Lung (tissue), 11 donors: ENCODE measurements at regions not wholly inside any gene's neighbourhood (a gene's known extent, or its start where the extent isn't known, plus 50 kb on each side); places are given as distances from the start of the nearest gene placed in this dataset.

ENCODE experiments used
- ATAC-seq: fragments of 200-7000 bp; cut with Tn5 transposase; one replicate; pipeline ENCODE4 v1.9.1; 2020; ENCODE audit warnings: moderate number of reproducible peaks; ENCODE audit not compliant: insufficient read depth, low FRiP score
- DNase-seq, 3 donors: peaks; one replicate each; pipeline ENCODE4 v3.0.0-alpha.2; 2013 to 2017
- H3K27ac ChIP-seq, 2 donors: one replicate each; pipeline ENCODE4 v1.5.1; 2013; ENCODE audit warnings: mild to moderate bottlenecking in 2 of 2, moderate library complexity in 2 of 2, control low read depth in 1 of 2, inconsistent platforms in 1 of 2, low read depth in 1 of 2, low read length in 1 of 2
- H3K27me3 ChIP-seq, 3 donors: one replicate each; pipeline ENCODE4 v1.5.1; 2013; ENCODE audit warnings: low read length in 2 of 3; ENCODE audit not compliant: control insufficient read depth in 3 of 3, insufficient read depth in 3 of 3
- H3K36me3 ChIP-seq, 4 donors: one replicate each; pipeline ENCODE4 v1.5.1; 2013; ENCODE audit warnings: low read length in 4 of 4, mild to moderate bottlenecking in 1 of 4, moderate library complexity in 1 of 4; ENCODE audit not compliant: control insufficient read depth in 4 of 4, insufficient read depth in 4 of 4
- H3K4me1 ChIP-seq, 5 donors: one replicate each; pipeline ENCODE4 v1.5.1; 2013; ENCODE audit warnings: low read length in 5 of 5, mild to moderate bottlenecking in 2 of 5, moderate library complexity in 1 of 5; ENCODE audit not compliant: control insufficient read depth in 5 of 5, insufficient read depth in 5 of 5
- H3K4me3 ChIP-seq: one replicate; pipeline ENCODE4 v1.5.1; 2013; ENCODE audit warnings: mild to moderate bottlenecking, control low read depth, moderate library complexity
- H3K9ac ChIP-seq, 2 donors: one replicate each; pipeline ENCODE4 v1.5.1; 2013; ENCODE audit warnings: low read length in 2 of 2, control low read depth in 1 of 2; ENCODE audit not compliant: insufficient read depth in 1 of 2
- H3K9me3 ChIP-seq, 4 donors: one replicate each; pipeline ENCODE4 v1.5.1; 2013; ENCODE audit warnings: low read length in 3 of 4, mild to moderate bottlenecking in 1 of 4, moderate library complexity in 1 of 4; ENCODE audit not compliant: control insufficient read depth in 4 of 4, insufficient read depth in 3 of 4
- WGBS, 2 donors: extraction: QIAGEN DNeasy Blood & Tissue Kit; methylation state at CpG; one replicate each; pipeline ENCODE4 v1.1.7; 2013; 5-methylcytosine and 5-hydroxymethylcytosine counted together
- TF ChIP-seq, protein P1 (sequence below): IDR thresholded peaks from 2 replicates; pipeline ENCODE4 v1.5.1; 2012; ENCODE audit warnings: mild to moderate bottlenecking; ENCODE audit errors: control extremely low read depth, extremely low read depth
- donor health status: control.
- donor health status: control.
- donor health status: Bipolar disorder and iron deficiency.
- donor health status: healthy.
- donor health status: DM: yes; HTN: yes; CAD: no.

DNA sequence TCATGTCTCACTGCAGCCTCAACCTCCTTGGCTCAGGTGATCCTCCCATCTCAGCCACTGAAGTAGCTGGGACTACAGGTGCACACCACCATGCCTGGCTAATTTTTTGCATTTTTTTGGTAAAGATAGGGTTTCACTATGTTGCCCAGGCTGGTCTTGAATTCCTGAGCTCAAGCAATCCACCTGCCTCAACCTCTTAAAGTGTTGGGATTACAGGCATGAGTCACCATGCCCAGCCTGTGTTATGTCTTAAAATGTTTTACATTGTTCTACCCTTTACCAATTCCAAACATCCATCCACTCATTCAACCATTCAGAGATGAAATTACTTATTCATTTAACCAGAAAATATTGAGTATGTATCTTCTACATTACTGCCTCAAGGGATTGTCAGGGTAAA is 111.6 kb upstream of the BTG1 start:
- no peak overlapping the region for H3K4me3 ChIP-seq
- TF ChIP-seq, protein P1, sequence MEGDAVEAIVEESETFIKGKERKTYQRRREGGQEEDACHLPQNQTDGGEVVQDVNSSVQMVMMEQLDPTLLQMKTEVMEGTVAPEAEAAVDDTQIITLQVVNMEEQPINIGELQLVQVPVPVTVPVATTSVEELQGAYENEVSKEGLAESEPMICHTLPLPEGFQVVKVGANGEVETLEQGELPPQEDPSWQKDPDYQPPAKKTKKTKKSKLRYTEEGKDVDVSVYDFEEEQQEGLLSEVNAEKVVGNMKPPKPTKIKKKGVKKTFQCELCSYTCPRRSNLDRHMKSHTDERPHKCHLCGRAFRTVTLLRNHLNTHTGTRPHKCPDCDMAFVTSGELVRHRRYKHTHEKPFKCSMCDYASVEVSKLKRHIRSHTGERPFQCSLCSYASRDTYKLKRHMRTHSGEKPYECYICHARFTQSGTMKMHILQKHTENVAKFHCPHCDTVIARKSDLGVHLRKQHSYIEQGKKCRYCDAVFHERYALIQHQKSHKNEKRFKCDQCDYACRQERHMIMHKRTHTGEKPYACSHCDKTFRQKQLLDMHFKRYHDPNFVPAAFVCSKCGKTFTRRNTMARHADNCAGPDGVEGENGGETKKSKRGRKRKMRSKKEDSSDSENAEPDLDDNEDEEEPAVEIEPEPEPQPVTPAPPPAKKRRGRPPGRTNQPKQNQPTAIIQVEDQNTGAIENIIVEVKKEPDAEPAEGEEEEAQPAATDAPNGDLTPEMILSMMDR: no peak
- ATAC-seq: no peak
- H3K9ac ChIP-seq: no peak overlapping the region
- no peaks in the 10 kb centered on the region for H3K36me3 ChIP-seq
- H3K9me3 ChIP-seq: no peaks in the 10 kb centered on the region
- H3K4me1 ChIP-seq: peaks cover 0 to 5% (median 0%) of the 10 kb centered on the region in 5 donors
- no peaks in the 10 kb centered on the region for H3K27me3 ChIP-seq
- DNase-seq: no peak
- H3K27ac ChIP-seq: no peak overlapping the region

DNA sequence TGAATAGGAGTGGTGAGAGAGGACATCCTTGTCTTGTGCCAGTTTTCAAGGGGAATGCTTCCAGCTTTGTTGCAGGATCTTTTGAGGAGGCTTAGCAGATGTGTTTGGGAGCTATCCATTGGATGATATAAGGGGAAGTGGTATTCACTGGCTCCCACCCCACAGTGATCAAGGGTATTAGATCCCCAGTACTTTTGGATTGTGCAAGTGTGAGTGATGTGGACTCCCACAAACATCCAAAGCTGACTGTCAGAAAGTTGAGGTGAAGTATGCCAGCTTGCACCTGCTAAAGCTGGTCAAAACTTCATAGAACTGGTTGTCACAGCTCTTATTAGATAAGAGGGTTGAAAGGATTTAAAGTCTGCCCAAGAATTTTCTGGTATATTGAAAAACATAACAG is 110.1 kb upstream of the BTG1 start:
- TF ChIP-seq, protein P1: no peak

DNA sequence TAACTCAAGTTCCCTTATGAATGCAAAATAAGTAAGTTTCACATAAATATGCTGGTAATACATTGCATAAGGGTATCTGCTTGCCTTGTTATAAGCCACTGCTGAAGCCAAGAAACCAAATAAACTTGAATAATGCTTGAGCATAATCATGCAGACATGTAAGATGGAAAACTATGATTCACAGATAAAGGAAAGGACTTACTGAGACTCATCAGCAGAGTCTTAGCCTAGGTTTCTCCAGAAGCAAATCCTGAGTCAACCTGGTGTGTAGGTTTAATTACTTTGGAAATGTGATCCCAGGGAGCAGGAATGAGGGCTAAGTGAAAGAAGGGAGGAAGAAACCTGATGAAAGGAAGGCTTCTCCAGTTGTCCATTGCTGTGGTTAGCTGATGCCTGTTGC is 107.7 kb upstream of the BTG1 start:
- DNase-seq (no peak), ATAC-seq (no peak)
- no peak overlapping the region for H3K9ac ChIP-seq
- no peaks in the 10 kb centered on the region for H3K27me3 ChIP-seq
- peaks cover 0 to 2% (median 0%) of the 10 kb centered on the region in 5 donors for H3K4me1 ChIP-seq
- no peak overlapping the region for H3K27ac ChIP-seq
- H3K4me3 ChIP-seq: no peak overlapping the region
- no peaks in the 10 kb centered on the region for H3K36me3 ChIP-seq
- TF ChIP-seq, protein P1: no peak
- H3K9me3 ChIP-seq: no peaks in the 10 kb centered on the region

More for the DNA sequence above, 110.1 kb upstream of the BTG1 start:
- no peak for ATAC-seq
- Histone ChIP-seq H3K9ac (no peak overlapping the region), H3K4me1 (peaks cover 0 to 5% (median 0%) of the 10 kb centered on the region in 5 donors), H3K36me3 (no peaks in the 10 kb centered on the region), H3K4me3 (no peak overlapping the region), H3K9me3 (no peaks in the 10 kb centered on the region), H3K27me3 (no peaks in the 10 kb centered on the region), H3K27ac (no peak overlapping the region)
- no peak for DNase-seq

DNA sequence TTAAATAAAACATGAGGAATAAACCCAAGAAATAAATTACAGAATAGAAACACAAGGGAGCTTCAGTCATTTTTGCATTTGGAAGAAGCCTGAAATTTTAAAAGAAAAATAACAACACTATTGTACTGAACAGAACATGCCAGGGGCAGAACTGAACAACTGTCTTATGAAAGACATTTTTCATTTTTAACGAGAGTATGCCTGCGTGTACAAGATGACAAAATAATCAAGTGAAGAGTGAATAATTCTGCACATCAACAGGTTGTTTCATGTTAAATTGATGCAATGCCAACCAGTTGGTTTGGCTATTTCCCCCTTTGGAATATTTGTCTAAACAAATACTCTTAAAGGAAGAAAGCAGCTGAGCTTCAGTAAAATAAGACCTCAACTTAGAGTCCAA is 103.3 kb upstream of the BTG1 start:
- DNase-seq (no peak), ATAC-seq (no peak)
- 75 to 76% methylated on average over 2 of the region's 2 CpGs for WGBS, 2 donors
- Histone ChIP-seq H3K9ac (no peak overlapping the region), H3K36me3 (no peaks in the 10 kb centered on the region), H3K27ac (no peak overlapping the region), H3K9me3 (no peaks in the 10 kb centered on the region), H3K4me3 (no peak overlapping the region), H3K27me3 (no peaks in the 10 kb centered on the region), H3K4me1 (peaks cover 0 to 5% (median 0%) of the 10 kb centered on the region in 5 donors)
- TF ChIP-seq, protein P1: no peak
